H1 (cell line): ENCODE measurements at regions not wholly inside any gene's neighbourhood (a gene's known extent, or its start where the extent isn't known, plus 50 kb on each side); places are given as distances from the start of the nearest gene placed in this dataset.

ENCODE experiments used
- CBX5 ChIP-seq: fragments of 300-800, 300-1000 bp; sonication (generic); IDR thresholded peaks from 2 replicates; pipeline ENCODE4 v1.7.1; 2016; ENCODE audit warnings: antibody characterized with exemption, low read length, low read depth
- E2F6 ChIP-seq: IDR thresholded peaks from 2 replicates; pipeline ENCODE4 v1.6.1; 2012; ENCODE audit warnings: inconsistent platforms
- GABPA ChIP-seq: IDR thresholded peaks from 2 replicates; pipeline ENCODE4 v1.6.1; 2011; ENCODE audit warnings: mild to moderate bottlenecking, low read length, moderate library complexity, borderline replicate concordance; ENCODE audit not compliant: insufficient read depth
- NANOG ChIP-seq: IDR thresholded peaks from 2 replicates; pipeline ENCODE4 v1.6.1; 2011; ENCODE audit warnings: low read length, low read depth, mild to moderate bottlenecking, inconsistent platforms; ENCODE audit not compliant: insufficient read depth, poor library complexity, severe bottlenecking
- SP1 ChIP-seq: IDR thresholded peaks from 2 replicates; pipeline ENCODE4 v1.6.1; 2011; ENCODE audit warnings: low read depth, low read length
- SP2 ChIP-seq: IDR thresholded peaks from 2 replicates; pipeline ENCODE4 v1.6.1; 2012; ENCODE audit warnings: mild to moderate bottlenecking, low read length, inconsistent platforms
- SRF ChIP-seq: IDR thresholded peaks from 2 replicates; pipeline ENCODE4 v1.6.1; 2011; ENCODE audit warnings: mild to moderate bottlenecking, low read depth, low read length, moderate library complexity

- TF ChIP-seq NANOG (no peak), E2F6 (no peak), CBX5 (no peak), SP2 (no peak), GABPA (no peak), SRF (no peak), SP1 (no peak)
- TF ChIP-seq, all 59 proteins: peak for 0
These were observed 461.0 kb upstream of the HNRNPA3 start (continued) for GRCh38 chr2:176751314-176752227.
